VCaP (cell line): ENCODE measurements at regions not wholly inside any gene's neighbourhood (a gene's known extent, or its start where the extent isn't known, plus 50 kb on each side); places are given as distances from the start of the nearest gene placed in this dataset.

Experiments used
- H3K27ac ChIP-seq: fragments of 450-650 bp; 2 replicates; pipeline ENCODE4 v1.5.1; 2017
- CTCF ChIP-seq: fragments of 450-650 bp; conservative IDR thresholded peaks from 2 replicates; pipeline ENCODE4 v1.5.1; 2017; ENCODE audit warnings: mild to moderate bottlenecking, moderate library complexity

DNA sequence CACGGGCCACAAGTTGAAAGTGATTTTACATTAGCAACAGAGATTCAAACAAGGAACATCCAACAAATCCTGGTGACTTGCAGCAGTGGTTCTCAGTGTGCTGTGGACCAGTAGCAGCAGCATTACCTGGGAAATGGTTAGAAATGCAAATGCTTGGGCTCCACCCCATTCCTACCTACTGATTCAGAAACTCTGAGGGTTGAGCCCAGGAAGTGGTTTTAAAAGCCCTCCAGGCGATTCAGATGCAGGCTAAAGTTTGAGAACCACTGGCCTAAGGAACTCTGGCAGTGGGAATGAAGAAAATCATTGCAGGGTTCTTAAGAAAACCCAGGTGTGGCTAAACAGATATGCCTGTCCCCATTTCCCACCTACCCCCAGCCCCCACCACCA is 398.8 kb downstream of the ENC1 start:
- peak overlapping the region; percentile 31 for H3K27ac ChIP-seq
- TF ChIP-seq CTCF: no peak

- TF ChIP-seq CTCF: no peak
- H3K27ac ChIP-seq: no peak overlapping the region; the same call in 1 of the 2 replicates
Observed at GRCh38 chr5:74240783-74241750, 399.5 kb downstream of the ENC1 start.

GRCh38 chr5:74239261-74239660 is 401.3 kb downstream of the ENC1 start:
- no peak overlapping the region for H3K27ac ChIP-seq

GRCh38 chr5:74237571-74238145 is 402.9 kb downstream of the ENC1 start:
- no peak for TF ChIP-seq CTCF
- no peak overlapping the region for H3K27ac ChIP-seq

More at GRCh38 chr5:74239261-74239660, 401.3 kb downstream of the ENC1 start:
- TF ChIP-seq CTCF: no peak

GRCh38 chr5:74235552-74235951 is 405.0 kb downstream of the ENC1 start:
- H3K27ac ChIP-seq: no peak overlapping the region
- no peak for TF ChIP-seq CTCF

GRCh38 chr5:74233571-74233970 is 407.0 kb downstream of the ENC1 start:
- no peak overlapping the region for H3K27ac ChIP-seq
- no peak for TF ChIP-seq CTCF

DNA sequence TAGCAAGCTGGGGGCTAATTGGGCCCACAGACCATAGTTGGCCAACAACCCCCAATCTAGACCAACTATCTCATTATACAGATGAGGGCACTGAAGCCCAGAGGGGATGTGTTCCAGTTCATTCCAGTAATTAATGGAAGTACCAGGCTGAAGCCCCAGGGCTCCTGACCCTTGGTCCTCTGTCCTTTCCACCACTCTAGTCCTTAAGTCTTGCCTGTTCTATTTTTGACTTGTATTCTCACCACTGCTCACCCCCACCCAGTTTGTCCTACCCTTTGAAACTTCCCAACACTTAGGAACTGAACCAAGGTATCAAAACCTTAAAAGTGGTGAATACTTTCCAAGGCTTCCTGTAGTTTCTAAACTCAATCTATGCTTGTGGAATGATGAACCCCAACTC is 407.4 kb downstream of the ENC1 start:
- TF ChIP-seq CTCF: no peak
- H3K27ac ChIP-seq: no peak overlapping the region
